ENCODE measurements at regions not wholly inside any gene's neighbourhood (a gene's known extent, or its start where the extent isn't known, plus 50 kb on each side); places are given as distances from the start of the nearest gene placed in this dataset.

- TF ChIP-seq CTCF (IDR thresholded peaks at IDR 0.05; ENCODE audit: insufficient read depth, low read length): no peak
- no peak overlapping the region for H3K4me3 ChIP-seq (ENCODE audit: low read depth, low read length)
These were observed 212.0 kb upstream of the MYT1L start for GRCh38 chr2:2542966-2543611.

GRCh38 chr2:2542316-2542715 is 211.2 kb upstream of the MYT1L start:
- DNase-seq (ENCODE audit: low read depth): no peak
- no peak overlapping the region for H3K4me3 ChIP-seq (ENCODE audit: low read depth, low read length)
- no peak for TF ChIP-seq CTCF (IDR thresholded peaks at IDR 0.05; ENCODE audit: insufficient read depth, low read length)

More at GRCh38 chr2:2542966-2543611, 212.0 kb upstream of the MYT1L start:
- no peak for DNase-seq (ENCODE audit: low read depth)

GRCh38 chr2:2540406-2540805 is 209.3 kb upstream of the MYT1L start:
- DNase-seq (ENCODE audit: low read depth): no peak
- TF ChIP-seq CTCF (IDR thresholded peaks at IDR 0.05; ENCODE audit: insufficient read depth, low read length): no peak

GRCh38 chr2:2536416-2537056 is 205.5 kb upstream of the MYT1L start:
- no peak overlapping the region for H3K4me3 ChIP-seq (ENCODE audit: low read depth, low read length)
- no peak for TF ChIP-seq CTCF (IDR thresholded peaks at IDR 0.05; ENCODE audit: insufficient read depth, low read length)
- no peak for DNase-seq (ENCODE audit: low read depth)

More at GRCh38 chr2:2540406-2540805, 209.3 kb upstream of the MYT1L start:
- no peak overlapping the region for H3K4me3 ChIP-seq (ENCODE audit: low read depth, low read length)

GRCh38 chr2:2530334-2530733 is 199.3 kb upstream of the MYT1L start:
- no peak for TF ChIP-seq CTCF (IDR thresholded peaks at IDR 0.05; ENCODE audit: insufficient read depth, low read length)
- H3K4me3 ChIP-seq (ENCODE audit: low read depth, low read length): no peak overlapping the region
- no peak for DNase-seq (ENCODE audit: low read depth)

- H3K4me3 ChIP-seq (ENCODE audit: low read depth, low read length): no peak overlapping the region
- no peak for TF ChIP-seq CTCF (IDR thresholded peaks at IDR 0.05; ENCODE audit: insufficient read depth, low read length)
- DNase-seq (ENCODE audit: low read depth): no peak
These were observed 197.8 kb upstream of the MYT1L start for GRCh38 chr2:2528846-2529245.

Data from fibroblast of the aortic adventitia (primary cell).